Lower leg skin (tissue), 4 donors: ENCODE measurements at regions not wholly inside any gene's neighbourhood (a gene's known extent, or its start where the extent isn't known, plus 50 kb on each side); places are given as distances from the start of the nearest gene placed in this dataset.

ENCODE experiments used
- DNase-seq, 2 donors: peaks; one replicate each; pipeline ENCODE4 v3.0.0-alpha.2; 2019; ENCODE audit warnings: low spot score in 2 of 2
- H3K4me3 ChIP-seq: fragments of 200-600 bp; sonication (generic); 2 replicates; pipeline ENCODE4 v1.5.1; 2017; ENCODE audit warnings: mild to moderate bottlenecking, low read depth; ENCODE audit not compliant: poor library complexity, severe bottlenecking
- POLR2A ChIP-seq, 2 donors: fragments of 450-650 bp; IDR thresholded peaks; one replicate each; pipeline ENCODE4 v1.6.1; 2016 to 2017; ENCODE audit warnings: antibody characterized with exemption in 2 of 2, mild to moderate bottlenecking in 1 of 2, moderate library complexity in 1 of 2
- WGBS, 2 donors: methylation state at CpG; one replicate each; pipeline ENCODE4 v1.1.5; 2018; 5-methylcytosine and 5-hydroxymethylcytosine counted together
- intact Hi-C: fragments of 100-400 bp; cut with DNase I; formaldehyde crosslinking; loops from one replicate; pipeline ENCODE4 v1.15.0; 2023; ENCODE audit warnings: low total_unique reads
- TF ChIP-seq, protein P1 (sequence below), 3 donors: fragments of 450-650 bp; IDR thresholded peaks; one replicate each; pipeline ENCODE4 v1.5.1; 2016; ENCODE audit warnings: antibody characterized with exemption in 3 of 3, mild to moderate bottlenecking in 3 of 3, moderate library complexity in 2 of 3

GRCh38 chr1:173332026-173332425 is 124.9 kb upstream of the TNFSF4 start:
- DNase-seq, result no peak
- 58 to 66% methylated on average over 2 of the region's 2 CpGs for WGBS, 2 donors
- TF ChIP-seq, protein P1, sequence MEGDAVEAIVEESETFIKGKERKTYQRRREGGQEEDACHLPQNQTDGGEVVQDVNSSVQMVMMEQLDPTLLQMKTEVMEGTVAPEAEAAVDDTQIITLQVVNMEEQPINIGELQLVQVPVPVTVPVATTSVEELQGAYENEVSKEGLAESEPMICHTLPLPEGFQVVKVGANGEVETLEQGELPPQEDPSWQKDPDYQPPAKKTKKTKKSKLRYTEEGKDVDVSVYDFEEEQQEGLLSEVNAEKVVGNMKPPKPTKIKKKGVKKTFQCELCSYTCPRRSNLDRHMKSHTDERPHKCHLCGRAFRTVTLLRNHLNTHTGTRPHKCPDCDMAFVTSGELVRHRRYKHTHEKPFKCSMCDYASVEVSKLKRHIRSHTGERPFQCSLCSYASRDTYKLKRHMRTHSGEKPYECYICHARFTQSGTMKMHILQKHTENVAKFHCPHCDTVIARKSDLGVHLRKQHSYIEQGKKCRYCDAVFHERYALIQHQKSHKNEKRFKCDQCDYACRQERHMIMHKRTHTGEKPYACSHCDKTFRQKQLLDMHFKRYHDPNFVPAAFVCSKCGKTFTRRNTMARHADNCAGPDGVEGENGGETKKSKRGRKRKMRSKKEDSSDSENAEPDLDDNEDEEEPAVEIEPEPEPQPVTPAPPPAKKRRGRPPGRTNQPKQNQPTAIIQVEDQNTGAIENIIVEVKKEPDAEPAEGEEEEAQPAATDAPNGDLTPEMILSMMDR (IDR thresholded peaks at IDR 0.05), result no peak
- no peak for TF ChIP-seq POLR2A (IDR thresholded peaks at IDR 0.05)
- no peak overlapping the region for H3K4me3 ChIP-seq
- intact Hi-C loops, result no loop called here

DNA sequence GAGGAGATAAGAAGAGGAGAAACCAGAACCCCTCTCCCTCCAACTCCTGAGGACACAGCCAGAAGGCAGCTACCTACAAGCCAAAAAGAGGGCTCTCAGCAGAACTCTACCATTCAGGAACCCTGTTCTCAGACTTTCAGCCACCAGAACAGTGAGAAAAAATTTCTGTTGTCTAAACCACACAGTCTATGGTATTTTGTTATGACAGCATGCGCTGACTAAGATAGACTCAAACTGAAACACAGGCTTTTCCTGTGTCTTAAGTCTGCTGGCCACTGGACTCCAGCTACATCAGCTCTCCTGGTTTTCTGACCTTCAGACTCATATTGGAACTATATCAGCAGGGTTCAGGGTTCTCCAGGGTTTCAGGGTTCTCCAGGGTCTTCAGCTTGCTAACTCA is 126.5 kb upstream of the TNFSF4 start:
- intact Hi-C loops, result no loop called here
- 100% methylated on average over 1 of the region's 1 CpG for WGBS, 2 donors
- no peak overlapping the region for H3K4me3 ChIP-seq
- TF ChIP-seq, protein P1 (IDR thresholded peaks at IDR 0.05), result no peak
- TF ChIP-seq POLR2A (IDR thresholded peaks at IDR 0.05), result no peak
- no peak for DNase-seq

- intact Hi-C loops, result no loop called here
- TF ChIP-seq, protein P1 (IDR thresholded peaks at IDR 0.05), result no peak
- TF ChIP-seq POLR2A (IDR thresholded peaks at IDR 0.05), result no peak
- WGBS, 2 donors, result 89 to 100% methylated on average over 1 of the region's 1 CpG
- no peak for DNase-seq
- no peak overlapping the region for H3K4me3 ChIP-seq
Observed at GRCh38 chr1:173337126-173337525, 130.0 kb upstream of the TNFSF4 start.

- H3K4me3 ChIP-seq, result no peak overlapping the region
- 59 to 74% methylated on average over 5 of the region's 5 CpGs for WGBS, 2 donors
- intact Hi-C loops, result no loop called here
- no peak for DNase-seq
- TF ChIP-seq POLR2A (IDR thresholded peaks at IDR 0.05), result no peak
- TF ChIP-seq, protein P1 (IDR thresholded peaks at IDR 0.05), result no peak
Observed at GRCh38 chr1:173341307-173341706, 134.2 kb upstream of the TNFSF4 start.

GRCh38 chr1:173341971-173342370 is 134.8 kb upstream of the TNFSF4 start:
- H3K4me3 ChIP-seq, result no peak overlapping the region
- no peak for DNase-seq
- no peak for TF ChIP-seq POLR2A (IDR thresholded peaks at IDR 0.05)
- TF ChIP-seq, protein P1 (IDR thresholded peaks at IDR 0.05), result no peak
- WGBS, 2 donors, result 91 to 100% methylated on average over 1 of the region's 1 CpG
- intact Hi-C loops, result no loop called here

DNA sequence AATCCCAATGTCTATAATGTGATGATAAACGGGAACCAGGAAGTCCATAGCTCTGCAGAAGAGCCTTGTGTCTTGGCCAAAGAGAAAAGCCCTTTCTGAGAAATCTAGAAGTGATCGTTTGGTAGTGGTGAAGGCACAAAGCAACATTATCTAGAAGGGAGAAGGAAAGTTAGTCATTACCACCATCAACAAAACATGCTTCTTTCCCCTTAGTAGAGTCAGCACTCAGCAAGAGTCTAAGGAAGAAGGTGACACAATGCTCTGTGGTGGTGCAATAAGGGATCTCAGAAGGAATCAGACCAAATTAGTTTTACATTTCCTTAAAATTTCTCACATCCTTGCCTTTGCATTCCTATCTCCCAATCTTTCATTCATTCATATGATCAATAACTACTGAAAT is 134.4 kb upstream of the PRDX6 start:
- intact Hi-C loops, result no loop called here
- H3K4me3 ChIP-seq, result no peak overlapping the region
- 80 to 86% methylated on average over 2 of the region's 2 CpGs for whole genome bisulfite sequencing, 2 donors
- no peak for DNase-seq
- no peak for TF ChIP-seq POLR2A (IDR thresholded peaks at IDR 0.05)
- TF ChIP-seq, protein P1 (IDR thresholded peaks at IDR 0.05), result no peak
